Pulmonary artery endothelial cell (primary cell): ENCODE measurements at regions not wholly inside any gene's neighbourhood (a gene's known extent, or its start where the extent isn't known, plus 50 kb on each side); places are given as distances from the start of the nearest gene placed in this dataset.
"Not testable (repeated sequence)": the region's sequence is repeated elsewhere in the genome, so short reads cannot be mapped to it uniquely, and the experiment has no call there.

Experiments
- DNase-seq: peaks from one replicate; pipeline ENCODE4 v3.0.0-alpha.2; 2011; ENCODE audit warnings: low read depth, low spot score

DNA sequence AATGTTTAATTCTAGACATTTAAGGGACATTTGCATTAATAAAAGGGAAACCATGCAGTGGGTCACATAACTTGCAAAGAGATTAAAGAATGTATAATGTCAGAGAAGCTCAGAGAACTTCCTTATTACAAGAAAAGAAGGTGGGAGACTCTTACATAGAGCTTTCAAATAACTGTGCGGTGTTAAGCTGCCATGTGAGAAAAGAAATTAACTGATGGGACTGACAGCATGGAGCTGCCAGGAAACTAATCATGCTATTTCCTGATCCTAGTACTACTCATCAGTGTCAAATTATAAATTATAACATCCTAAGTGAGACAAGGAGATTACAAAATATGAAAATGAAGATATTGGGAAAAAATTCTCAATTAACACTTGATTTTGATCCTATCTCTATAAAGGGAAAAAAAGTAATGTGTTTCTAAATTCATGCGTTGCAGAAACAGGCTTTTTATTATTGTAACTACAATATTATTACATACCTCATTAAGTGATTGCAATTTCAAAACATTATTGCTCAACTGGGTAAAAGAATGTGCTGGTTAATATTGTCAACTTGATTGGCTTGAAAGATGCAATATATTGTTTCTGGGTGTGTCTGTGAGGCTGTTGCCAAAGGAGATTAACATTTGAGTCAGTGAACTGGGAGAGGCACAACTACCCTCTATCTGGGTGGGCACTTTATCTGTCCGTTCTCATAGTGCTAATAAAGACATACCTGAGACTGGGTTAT, 609.5 kb upstream of the NUDT12 start:
- no peak for DNase-seq

DNA sequence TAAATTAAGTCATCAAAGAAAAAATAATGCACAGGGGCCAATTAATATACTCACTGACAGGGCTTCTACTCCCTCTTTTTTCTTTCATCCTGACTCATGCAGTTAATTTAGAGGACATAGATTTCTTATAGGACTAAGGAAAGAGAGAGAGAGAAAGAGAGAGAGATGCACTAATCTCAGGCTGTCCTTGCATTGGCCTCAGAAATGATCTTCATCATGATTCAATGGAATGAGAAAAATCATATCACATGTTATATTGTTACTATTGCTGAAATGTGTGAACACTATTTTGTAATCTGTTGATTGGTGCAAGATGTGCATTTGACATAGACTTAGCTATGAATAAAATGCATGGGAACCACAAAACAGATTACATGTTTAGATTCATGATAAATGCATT, 608.3 kb upstream of the NUDT12 start:
- DNase-seq = no peak

DNA sequence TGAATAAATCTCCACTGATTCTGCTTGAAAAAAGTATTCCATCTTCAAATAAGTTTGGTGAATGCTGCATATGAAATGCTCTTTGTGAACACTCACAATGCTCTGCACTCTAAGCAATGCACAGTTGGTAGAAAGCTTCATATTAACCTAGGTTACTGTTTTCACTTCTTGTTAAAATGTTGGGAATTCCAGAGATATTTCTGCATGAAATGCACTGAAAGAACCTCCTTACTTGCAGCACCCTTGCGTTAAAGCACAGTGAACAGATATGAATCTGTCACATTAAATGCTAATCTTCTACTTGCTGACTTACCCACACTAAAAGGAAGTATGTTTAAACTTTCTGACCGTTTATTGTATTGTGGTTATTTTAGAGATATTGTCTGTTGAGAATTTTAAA, 584.1 kb upstream of the NUDT12 start:
- no peak for DNase-seq

DNA sequence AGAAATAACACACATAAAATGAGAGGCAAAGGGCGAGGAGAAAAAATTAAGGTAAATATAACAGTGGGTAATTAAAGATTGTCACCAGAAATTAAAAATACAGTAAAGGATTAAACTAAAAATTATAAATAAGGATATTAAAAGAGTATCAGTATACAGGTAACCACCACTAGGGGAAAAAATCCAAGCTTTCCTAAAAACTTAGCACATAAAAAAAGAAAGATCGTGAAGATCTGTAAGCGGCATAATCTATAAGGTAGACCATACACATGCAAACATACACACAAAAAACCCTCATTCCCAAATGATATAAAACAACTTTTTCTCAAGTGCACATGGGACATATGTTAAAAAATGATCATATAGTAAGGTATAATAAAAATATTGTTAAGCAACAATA, 577.3 kb upstream of the NUDT12 start:
- no peak for DNase-seq

DNA sequence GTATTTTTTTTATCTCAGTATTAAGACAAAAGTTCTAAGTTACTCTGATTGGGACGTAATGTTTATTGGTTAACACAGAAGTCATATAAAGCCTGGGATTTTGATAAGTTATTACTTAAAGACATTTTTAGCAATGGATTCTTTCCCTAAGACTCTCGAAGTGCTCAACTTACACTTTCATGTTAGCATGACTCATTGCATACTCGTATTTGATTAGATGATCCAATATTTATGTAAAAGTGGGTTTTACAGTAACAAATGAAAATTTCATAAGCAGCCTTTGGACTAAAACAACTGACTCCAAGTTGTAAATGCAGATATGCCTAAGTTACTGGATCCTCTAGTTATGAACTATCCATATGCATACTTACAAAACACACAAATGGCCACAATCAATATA, 567.7 kb upstream of the NUDT12 start:
- no peak for DNase-seq

DNA sequence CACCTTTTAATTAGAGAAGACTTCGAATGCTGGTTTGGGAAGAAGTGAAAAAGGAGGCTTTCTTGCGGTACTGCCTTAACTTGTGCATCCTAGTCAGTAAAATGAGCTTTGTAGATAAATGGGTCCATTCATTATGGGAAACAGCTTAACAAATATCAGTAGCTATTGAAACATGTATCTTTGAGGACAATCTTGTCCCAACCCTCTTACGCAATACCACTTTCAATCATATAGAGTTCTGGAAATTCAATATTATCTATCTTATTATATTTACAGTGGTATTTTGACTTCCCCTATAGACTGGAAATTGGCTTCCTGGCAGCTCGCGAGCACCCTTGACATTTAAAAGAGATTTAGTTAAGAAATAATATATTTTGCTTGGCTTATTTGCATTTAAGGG, 565.8 kb upstream of the NUDT12 start:
- no peak for DNase-seq

DNA sequence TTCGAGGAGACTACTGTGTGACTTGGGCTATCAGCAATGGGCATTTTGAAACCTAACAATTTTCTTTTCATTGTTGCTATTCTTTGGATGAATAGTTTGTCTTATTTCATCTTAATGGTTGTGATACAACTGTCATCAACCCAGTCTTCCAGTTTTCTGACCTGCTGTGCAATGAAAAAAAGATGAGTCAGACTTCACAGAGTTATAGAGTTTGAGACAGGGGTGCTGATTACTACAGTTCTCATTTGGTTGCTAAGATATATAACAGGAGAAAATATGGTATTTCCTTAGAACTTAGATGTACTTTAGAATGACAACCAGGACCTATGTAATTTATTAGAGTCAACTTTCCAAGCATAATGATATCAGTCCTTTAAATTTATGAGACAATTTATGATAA, 564.4 kb upstream of the NUDT12 start:
- no peak for DNase-seq

DNA sequence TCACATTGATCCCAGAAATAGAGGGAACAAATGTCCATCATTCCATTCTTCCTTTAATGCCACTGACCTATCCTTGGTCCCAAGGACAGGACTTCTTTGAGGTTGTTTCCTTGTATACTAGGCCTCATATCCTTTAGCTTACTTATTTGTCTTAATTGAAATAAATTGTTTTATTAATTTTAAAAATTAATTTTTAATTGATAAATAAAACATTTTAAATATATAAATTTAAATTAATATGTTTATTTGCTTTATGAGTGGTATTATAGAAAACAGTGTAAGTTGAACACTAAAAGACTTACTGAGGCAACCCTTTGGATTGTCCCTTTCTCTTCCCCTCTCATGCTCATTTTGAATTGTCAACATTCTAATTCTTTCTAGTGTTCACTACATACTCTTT, 556.9 kb upstream of the NUDT12 start:
- no peak for DNase-seq

DNA sequence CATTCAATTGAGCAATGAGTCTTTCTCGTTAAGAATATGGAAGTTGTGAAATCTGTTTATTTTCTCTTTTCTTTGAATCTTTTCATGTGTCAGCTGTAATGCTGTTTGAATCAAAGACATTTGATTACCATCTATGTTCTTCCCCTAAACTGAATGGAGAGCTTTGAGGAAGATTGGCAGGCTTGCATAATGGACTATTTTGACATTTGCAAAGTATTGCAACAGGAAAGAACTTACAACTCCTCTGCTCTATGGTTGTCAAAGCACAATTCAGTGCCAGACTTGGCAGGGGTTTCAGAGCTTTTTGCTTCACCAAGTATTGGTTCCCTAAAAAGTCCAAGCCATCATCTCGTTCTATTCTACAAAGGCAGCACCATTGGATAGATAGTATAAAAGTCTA, 549.0 kb upstream of the NUDT12 start:
- no peak for DNase-seq

DNA sequence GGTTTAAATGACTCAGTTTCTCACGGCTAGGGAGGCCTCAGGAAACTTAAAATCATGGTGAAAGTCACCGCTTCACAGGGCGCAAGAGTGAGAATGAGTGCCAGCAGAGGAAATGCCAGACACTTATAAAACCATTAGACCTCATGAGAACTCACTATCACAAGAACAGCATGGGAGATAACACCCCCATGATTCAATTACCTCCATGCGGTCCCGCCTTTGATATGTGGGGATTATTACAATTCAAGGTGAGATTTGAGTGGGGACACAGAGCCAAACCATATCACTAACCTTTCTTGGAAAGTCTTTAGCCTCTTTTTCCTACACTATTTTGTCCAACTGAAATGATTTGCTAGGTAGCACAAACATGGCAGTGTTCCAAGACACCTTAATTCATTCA, 533.9 kb upstream of the NUDT12 start:
- no peak for DNase-seq

DNA sequence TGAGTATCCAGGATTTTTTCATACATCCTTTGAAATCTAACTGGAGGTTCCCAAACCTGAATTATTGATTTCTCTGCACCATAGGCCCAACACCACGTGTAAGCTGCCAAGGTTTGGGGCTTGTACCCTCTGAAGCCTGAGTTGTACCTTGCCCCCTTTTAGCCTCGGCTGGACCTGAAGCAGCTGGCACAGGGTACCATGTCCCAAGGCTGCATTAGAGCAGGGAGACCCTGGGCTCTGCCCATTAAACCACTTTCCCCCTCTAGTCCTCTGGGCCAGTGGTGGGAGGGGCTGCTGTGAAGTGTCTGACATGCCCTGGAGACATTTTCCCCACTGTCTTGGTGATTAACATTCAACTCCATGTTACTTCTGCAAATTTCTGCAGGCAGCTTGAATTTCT, 532.9 kb upstream of the NUDT12 start:
- DNase-seq = no peak

DNA sequence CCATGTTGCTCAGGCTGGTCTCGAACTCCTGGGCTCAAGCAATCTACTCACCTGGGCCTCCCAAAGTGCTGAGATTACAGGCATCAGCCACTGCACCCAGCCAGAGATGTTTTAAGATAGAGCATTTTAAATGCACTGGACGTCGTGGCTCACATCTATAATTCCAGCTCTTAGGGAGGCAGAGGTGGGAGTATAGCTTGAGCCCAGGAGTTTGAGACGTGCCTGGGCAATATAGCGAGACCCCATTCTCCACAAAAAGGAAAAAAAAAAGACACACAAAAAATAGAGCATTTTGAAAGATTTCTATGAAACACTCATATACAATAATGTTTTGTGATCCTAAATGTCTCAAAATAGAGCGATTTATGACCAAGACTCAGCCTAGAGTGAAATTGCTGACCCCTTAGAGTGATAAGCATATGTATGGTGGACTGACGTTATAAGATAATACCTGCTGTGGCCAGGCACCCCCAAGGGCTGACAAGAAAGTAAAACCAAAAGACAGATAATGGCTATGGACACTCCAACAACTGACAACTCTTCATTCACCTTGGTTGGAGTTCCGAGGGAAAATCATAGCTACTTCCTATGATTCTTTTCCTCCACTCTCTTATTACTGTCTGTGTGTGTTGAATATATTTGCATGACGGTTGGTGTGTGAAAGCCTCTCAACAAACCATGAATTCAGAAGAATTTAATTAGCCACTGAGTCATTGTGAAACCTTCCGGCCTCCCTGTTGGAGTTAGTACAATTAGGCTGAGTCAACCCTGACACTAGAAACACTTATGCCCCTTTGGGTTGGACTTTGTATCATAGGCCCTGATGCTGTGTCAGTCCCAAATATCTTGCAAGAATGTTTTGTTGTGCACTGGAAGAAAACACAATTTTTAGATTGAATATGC, 526.5 kb upstream of the NUDT12 start:
- no peak for DNase-seq

DNA sequence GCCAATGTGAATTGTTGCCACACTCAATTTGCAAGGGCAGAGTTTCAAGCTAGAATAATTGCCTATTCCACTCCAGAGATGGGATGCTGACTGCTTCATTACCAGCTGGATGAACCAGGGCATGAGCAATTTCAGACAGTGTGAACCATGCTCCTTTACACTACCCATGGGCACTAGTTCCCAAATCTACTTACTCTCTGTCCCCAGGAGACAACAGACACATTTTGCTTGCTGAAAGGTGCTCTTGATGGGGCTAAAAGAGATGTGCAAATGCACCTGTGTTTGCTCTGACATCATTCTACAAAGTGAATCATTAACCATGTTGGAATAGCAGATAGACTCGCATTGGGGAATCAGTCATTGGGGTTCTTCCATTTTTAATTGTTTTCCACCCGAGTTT, 522.3 kb upstream of the NUDT12 start:
- no peak for DNase-seq

DNA sequence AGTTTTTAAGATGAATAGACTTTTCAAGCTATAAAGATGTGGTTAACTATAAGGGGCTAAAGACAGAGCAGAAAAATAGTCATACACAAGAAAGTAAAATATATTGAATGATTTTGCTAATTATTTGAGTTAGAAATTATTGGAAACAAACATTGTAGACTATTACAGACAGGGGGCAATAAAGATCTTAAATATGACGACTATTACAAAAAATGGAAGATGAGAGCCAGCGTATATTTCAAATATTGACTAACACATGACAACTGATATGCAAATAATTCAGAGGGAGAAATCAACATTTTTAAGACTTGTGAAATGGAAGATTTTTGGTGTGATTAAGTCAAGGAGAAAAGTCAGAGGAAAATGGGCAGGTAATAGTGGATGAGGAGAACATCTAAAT, 520.2 kb upstream of the NUDT12 start:
- no peak for DNase-seq

DNA sequence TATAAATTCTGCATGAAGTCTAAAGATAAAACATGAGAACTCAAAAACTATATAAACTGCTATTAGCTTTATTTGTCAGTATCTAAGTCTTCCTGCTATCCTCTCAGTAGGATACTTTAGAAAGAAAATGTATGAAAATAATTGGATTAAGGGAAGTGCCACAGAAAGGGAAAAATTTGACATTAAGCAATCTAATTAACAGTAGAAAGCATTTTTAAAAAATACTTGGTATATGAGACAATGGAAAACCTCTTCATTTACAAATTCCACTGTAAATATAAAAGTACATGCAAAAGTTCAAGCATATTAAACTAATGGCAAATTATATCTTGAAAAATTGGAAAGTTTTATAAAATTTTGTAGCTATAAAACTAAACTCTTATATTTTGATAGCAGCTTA, 518.6 kb upstream of the NUDT12 start:
- no peak for DNase-seq

DNA sequence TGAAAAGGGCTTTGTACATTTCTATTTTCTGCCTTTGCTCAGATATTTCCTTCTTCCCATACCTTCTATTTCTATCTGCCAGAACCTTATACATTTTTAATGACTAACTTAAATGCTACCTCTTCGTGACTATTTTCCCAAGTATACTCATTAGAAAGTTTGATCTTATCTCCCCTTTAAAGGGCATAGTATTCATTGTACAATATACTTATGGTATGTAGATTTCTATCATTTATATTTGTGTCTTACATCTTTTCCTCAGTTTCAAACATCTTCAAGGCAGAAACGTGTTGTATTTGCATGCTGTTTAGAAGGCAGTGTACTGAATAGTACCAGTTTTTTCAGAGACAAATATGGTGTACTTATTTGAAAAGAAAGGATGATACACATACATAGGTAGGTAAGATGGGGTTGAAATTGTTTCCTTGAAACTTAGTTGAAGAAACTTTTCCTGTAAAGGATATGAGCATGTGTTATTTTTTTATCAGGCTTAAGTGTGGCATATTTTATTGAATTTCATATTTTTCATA, 518.1 kb upstream of the NUDT12 start:
- no peak for DNase-seq

DNA sequence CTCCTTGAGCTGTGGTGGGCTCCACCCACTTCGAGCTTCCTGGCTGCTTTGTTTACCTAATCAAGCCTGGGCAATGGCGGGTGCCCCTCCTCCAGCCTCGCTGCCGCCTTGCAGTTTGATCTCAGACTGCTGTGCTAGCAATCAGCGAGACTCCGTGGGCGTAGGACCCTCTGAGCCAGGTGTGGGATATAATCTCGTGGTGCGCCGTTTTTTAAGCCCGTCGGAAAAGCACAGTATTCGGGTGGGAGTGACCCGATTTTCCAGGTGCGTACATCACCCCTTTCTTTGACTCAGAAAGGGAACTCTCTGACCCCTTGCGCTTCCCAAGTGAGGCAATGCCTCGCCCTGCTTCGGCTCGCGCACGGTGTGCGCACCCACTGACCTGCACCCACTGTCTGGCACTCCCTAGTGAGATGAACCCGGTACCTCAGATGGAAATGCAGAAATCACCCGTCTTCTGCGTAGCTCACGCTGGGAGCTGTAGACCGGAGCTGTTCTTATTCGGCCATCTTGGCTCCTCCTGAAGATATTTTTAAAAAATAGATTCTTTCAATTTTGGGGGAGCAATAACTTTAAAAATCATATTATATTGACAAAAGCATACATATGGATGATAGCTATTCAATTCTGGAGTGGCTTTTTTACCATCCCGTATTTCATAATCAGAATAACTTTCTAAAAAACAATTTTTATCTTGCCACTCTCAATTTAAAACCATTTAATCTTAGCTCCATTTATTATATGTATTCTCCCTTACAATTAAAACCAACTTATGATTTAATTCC, 517.5 kb upstream of the NUDT12 start:
- not testable (repeated sequence) for DNase-seq

DNA sequence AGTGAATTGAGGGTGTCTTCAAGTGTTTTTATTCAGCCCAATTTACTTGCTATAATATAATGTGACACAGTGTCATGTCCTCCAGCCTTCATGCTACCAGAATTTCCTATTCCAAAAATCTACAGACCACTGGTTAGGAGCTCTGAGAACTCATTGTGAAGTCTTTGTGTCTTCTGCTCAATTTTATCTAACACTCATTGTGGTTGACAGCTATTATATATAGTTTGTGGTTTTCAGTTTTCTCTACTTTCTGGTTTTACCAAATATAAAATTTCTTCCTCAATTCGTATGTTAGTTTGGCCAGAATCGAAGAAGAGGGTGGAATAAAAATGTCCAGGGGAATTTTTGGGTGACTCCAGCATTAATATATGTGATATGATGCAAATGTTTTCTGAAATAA, 509.3 kb upstream of the NUDT12 start:
- DNase-seq = no peak

DNA sequence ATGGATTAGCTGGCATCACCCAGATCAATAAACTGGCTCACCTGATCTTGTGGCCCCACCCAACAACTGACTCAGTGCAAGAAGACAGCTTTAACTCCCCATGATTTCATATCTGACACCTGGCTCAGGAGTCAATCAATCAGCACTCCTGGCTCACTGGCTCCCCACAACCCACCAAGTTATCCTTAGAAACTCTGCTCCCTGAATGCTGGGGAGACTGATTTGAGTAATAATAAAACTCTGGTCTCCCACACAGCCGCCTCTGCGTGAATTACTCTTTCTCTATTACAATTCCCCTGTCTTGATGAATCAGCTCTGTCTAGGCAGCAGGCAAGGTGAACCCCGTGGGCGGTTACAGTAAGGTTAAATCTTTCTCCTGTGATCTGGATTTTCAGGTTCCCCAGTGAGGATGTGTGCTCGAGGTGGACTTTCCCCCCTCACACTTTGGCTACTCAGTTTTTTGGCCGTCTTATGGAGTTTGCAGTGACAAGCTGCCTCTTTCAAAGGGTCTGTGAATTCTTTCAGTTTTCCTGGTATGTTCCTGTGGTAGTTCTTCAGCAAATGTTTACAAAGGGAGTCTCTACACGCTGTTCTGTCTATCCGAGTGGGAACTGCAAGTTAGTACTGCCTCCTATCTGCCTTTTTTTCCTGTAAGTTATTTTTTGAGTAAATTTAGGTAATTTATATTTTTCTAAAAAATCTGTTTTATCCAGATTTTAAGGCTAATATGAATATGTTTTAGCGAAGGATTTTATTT, 500.2 kb upstream of the NUDT12 start:
- DNase-seq = no peak

DNA sequence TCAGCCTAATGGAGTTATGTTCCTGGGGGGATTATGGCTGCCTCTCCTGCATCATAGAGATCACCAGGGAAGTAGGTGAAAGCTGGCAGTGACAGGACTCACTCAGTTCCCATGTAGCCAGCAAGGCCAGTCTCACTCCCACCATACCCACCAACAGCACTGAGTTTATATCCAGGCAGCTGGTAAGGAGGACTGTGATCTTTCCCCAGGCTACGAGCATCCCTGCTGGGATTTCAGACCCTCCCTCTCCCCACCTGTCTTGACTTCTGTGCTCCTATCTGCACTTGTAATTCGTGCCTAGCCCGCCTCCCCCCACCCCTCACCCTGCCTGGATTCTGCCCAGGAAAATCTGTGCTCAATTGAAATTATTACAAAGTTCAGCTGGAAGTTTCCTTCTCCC, 499.1 kb upstream of the NUDT12 start:
- no peak for DNase-seq

DNA sequence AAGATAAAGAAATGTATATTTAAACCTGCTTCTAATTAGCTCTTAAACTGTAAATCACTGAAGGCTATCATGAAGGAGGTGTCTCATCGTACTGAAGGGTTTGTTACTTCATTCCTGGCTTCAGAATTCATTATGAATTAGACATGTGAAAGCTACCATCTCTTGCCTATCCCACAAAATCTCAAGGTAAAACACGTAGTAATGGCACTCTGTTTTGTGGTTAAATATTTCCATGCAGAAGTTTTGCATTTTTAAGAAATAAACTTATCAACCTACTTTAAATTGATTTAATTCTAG, 490.7 kb upstream of the NUDT12 start:
- no peak for DNase-seq
